ENCODE measurements at regions not wholly inside any gene's neighbourhood (a gene's known extent, or its start where the extent isn't known, plus 50 kb on each side); places are given as distances from the start of the nearest gene placed in this dataset.

DNA sequence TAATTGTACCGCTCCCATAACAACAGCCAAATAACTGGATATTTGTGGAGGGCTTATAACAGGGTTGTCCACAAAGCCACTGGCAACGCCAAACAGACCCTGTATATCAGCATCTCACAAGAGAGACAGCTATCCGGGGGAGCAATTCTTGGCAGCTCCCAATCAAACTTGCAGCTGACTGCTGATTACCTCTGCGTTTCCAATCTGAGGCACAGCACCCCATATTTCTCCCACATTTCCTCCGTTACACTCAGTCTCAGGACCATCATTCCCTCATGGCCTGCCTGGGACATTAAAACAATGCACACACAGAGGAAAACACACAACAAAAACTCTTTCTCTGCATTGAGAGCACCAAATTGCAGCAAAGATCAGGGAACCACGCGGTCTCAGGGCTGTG lies 67.8 kb upstream of the SDK1 start:
- Histone ChIP-seq H2BK5ac (ENCODE audit: low read length) (no peak overlapping the region), H2AK5ac (ENCODE audit: low read length) (no peak overlapping the region)

DNA sequence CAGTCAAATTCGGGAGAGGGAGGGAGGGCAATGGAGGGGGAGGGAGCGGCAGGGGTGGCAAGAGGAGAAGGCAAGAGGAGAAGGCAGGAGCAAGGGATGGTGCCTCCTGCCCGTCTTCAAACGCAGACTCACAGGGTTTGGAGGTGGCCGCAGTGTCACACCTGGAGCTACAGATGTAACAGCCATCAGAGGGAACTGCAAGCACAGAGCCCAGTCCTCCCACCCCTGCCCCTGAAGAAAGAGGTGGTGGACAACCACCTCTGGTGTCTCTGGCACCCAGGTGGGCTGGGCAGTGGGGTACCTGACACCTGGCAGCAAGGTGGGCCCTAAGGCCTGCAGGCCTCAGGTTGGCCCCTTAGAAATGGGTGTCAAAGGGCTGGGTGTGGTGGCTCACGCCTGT lies 67.0 kb upstream of the SDK1 start:
- no peak overlapping the region for H3K27ac ChIP-seq (ENCODE audit: low read depth, low read length)
- H4K8ac ChIP-seq (ENCODE audit: low read depth, low read length): no peak overlapping the region
- no peaks in the 10 kb centered on the region for H3K79me2 ChIP-seq (ENCODE audit: control insufficient read depth, insufficient read depth, low read length)
- no CpG with 5 or more reads among the region's 6 CpGs for WGBS (ENCODE audit: extremely low coverage, insufficient coverage, low lambda C conversion rate)
- H2BK120ac ChIP-seq (ENCODE audit: low read depth, low read length): no peak overlapping the region
- H3K36me3 ChIP-seq (ENCODE audit: control insufficient read depth, insufficient read depth, low read length): no peaks in the 10 kb centered on the region
- no peak overlapping the region for H3K4me3 ChIP-seq (ENCODE audit: low read length)
- no peak overlapping the region for H3K9ac ChIP-seq (ENCODE audit: low read length)
- H3K4me1 ChIP-seq (ENCODE audit: control insufficient read depth, low read depth, low read length): no peaks in the 10 kb centered on the region
- H2BK5ac ChIP-seq (ENCODE audit: low read length): no peak overlapping the region
- no peak overlapping the region for H4K5ac ChIP-seq (ENCODE audit: low read length)
- no peak overlapping the region for H2BK15ac ChIP-seq (replicated peaks; ENCODE audit: low read depth)
- no peak overlapping the region for H3K4ac ChIP-seq (ENCODE audit: low read depth, low read length)
- H3K27me3 ChIP-seq (ENCODE audit: insufficient read depth, low read length, poor library complexity): no peaks in the 10 kb centered on the region
- H2AK5ac ChIP-seq (ENCODE audit: low read length): no peak overlapping the region
- H3K23ac ChIP-seq (ENCODE audit: low read length): no peak overlapping the region
- DNase-seq: no peak
- no peaks in the 10 kb centered on the region for H3K79me1 ChIP-seq (ENCODE audit: low read length)
- H3K18ac ChIP-seq (ENCODE audit: low read length): no peak overlapping the region
- no peak overlapping the region for H3K56ac ChIP-seq (ENCODE audit: low read length)
- no peak overlapping the region for H3K4me2 ChIP-seq (ENCODE audit: low read length)

More for the DNA sequence above, 67.8 kb upstream of the SDK1 start:
- Histone ChIP-seq H3K4me2 (ENCODE audit: low read length) (no peak overlapping the region), H3K79me2 (ENCODE audit: control insufficient read depth, insufficient read depth, low read length) (no peaks in the 10 kb centered on the region), H3K27ac (ENCODE audit: low read depth, low read length) (no peak overlapping the region), H3K4me3 (ENCODE audit: low read length) (no peak overlapping the region), H3K27me3 (ENCODE audit: insufficient read depth, low read length, poor library complexity) (no peaks in the 10 kb centered on the region), H3K18ac (ENCODE audit: low read length) (no peak overlapping the region), H3K36me3 (ENCODE audit: control insufficient read depth, insufficient read depth, low read length) (no peaks in the 10 kb centered on the region), H3K4me1 (ENCODE audit: control insufficient read depth, low read depth, low read length) (no peaks in the 10 kb centered on the region), H3K9ac (ENCODE audit: low read length) (no peak overlapping the region), H4K5ac (ENCODE audit: low read length) (no peak overlapping the region), H3K23ac (ENCODE audit: low read length) (no peak overlapping the region), H2BK15ac (replicated peaks; ENCODE audit: low read depth) (no peak overlapping the region), H3K79me1 (ENCODE audit: low read length) (no peaks in the 10 kb centered on the region), H2BK120ac (ENCODE audit: low read depth, low read length) (no peak overlapping the region), H3K56ac (ENCODE audit: low read length) (no peak overlapping the region), H4K8ac (ENCODE audit: low read depth, low read length) (no peak overlapping the region), H3K4ac (ENCODE audit: low read depth, low read length) (no peak overlapping the region)
- no peak for DNase-seq
- no CpG with 5 or more reads among the region's 7 CpGs for WGBS (ENCODE audit: extremely low coverage, insufficient coverage, low lambda C conversion rate)

DNA sequence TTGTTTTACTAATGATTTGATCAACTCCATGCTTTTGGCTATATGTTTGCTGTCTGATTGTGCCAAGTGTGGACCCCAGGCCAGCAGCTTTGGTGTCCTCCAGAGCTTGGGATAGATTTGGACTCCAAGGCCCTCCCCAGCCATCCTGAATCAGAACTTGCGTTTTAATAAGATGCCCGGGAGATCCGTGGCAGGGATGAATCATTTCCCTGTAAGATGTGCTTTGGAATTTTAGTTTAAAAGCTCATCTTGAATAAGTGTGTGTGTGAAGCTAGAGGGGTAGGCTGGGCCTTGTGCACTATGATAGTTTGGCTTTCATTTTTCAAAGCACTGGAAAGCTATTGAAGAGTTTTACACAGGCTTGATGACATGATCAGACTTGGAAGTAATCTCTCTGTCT lies 66.2 kb upstream of the SDK1 start:
- no peak overlapping the region for H2AK5ac ChIP-seq (ENCODE audit: low read length)
- H3K4me1 ChIP-seq (ENCODE audit: control insufficient read depth, low read depth, low read length): no peaks in the 10 kb centered on the region
- H2BK120ac ChIP-seq (ENCODE audit: low read depth, low read length): no peak overlapping the region
- no peak overlapping the region for H3K4ac ChIP-seq (ENCODE audit: low read depth, low read length)
- no peak overlapping the region for H2BK5ac ChIP-seq (ENCODE audit: low read length)
- H2BK15ac ChIP-seq (replicated peaks; ENCODE audit: low read depth): no peak overlapping the region
- H3K9ac ChIP-seq (ENCODE audit: low read length): no peak overlapping the region
- DNase-seq: no peak
- H3K27me3 ChIP-seq (ENCODE audit: insufficient read depth, low read length, poor library complexity): no peaks in the 10 kb centered on the region
- no peak overlapping the region for H3K4me3 ChIP-seq (ENCODE audit: low read length)
- no peak overlapping the region for H3K4me2 ChIP-seq (ENCODE audit: low read length)
- no peak overlapping the region for H3K27ac ChIP-seq (ENCODE audit: low read depth, low read length)
- no peaks in the 10 kb centered on the region for H3K79me2 ChIP-seq (ENCODE audit: control insufficient read depth, insufficient read depth, low read length)
- H3K56ac ChIP-seq (ENCODE audit: low read length): no peak overlapping the region
- H3K18ac ChIP-seq (ENCODE audit: low read length): no peak overlapping the region
- H3K36me3 ChIP-seq (ENCODE audit: control insufficient read depth, insufficient read depth, low read length): no peaks in the 10 kb centered on the region
- H3K79me1 ChIP-seq (ENCODE audit: low read length): no peaks in the 10 kb centered on the region
- no peak overlapping the region for H4K8ac ChIP-seq (ENCODE audit: low read depth, low read length)
- H4K5ac ChIP-seq (ENCODE audit: low read length): no peak overlapping the region
- WGBS (ENCODE audit: extremely low coverage, insufficient coverage, low lambda C conversion rate): no CpG with 5 or more reads among the region's 3 CpGs
- no peak overlapping the region for H3K23ac ChIP-seq (ENCODE audit: low read length)

DNA sequence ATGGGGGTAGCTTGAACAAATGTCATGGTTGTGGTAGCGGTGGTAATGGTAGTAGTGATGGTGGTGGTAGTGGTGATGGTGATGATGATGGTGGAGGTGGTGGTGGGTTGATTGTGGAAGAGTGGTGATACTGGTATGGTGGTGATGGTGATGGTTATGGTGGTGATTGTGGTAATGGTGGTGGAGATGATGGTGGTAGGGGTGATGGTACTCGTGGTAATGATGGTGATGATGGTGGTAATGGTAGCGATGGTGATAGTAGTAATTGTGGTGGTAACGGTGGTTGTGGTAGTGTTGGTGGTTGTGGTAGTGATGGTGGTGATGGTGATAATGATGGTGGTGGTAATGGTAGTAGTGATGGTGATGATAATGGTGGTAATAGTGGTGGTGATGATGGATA lies 65.7 kb upstream of the SDK1 start:
- WGBS (ENCODE audit: extremely low coverage, insufficient coverage, low lambda C conversion rate): no CpG with 5 or more reads among the region's 4 CpGs
- H3K4me1 ChIP-seq (ENCODE audit: control insufficient read depth, low read depth, low read length): no peaks in the 10 kb centered on the region
- DNase-seq: no peak
- H3K4me2 ChIP-seq (ENCODE audit: low read length): no peak overlapping the region
- H4K8ac ChIP-seq (ENCODE audit: low read depth, low read length): no peak overlapping the region
- H3K9ac ChIP-seq (ENCODE audit: low read length): no peak overlapping the region
- H3K27me3 ChIP-seq (ENCODE audit: insufficient read depth, low read length, poor library complexity): no peaks in the 10 kb centered on the region
- H2BK5ac ChIP-seq (ENCODE audit: low read length): no peak overlapping the region
- H3K23ac ChIP-seq (ENCODE audit: low read length): no peak overlapping the region
- H3K27ac ChIP-seq (ENCODE audit: low read depth, low read length): no peak overlapping the region
- H2BK15ac ChIP-seq (replicated peaks; ENCODE audit: low read depth): no peak overlapping the region
- H3K36me3 ChIP-seq (ENCODE audit: control insufficient read depth, insufficient read depth, low read length): no peaks in the 10 kb centered on the region
- H4K5ac ChIP-seq (ENCODE audit: low read length): no peak overlapping the region
- no peak overlapping the region for H3K4ac ChIP-seq (ENCODE audit: low read depth, low read length)
- H3K4me3 ChIP-seq (ENCODE audit: low read length): no peak overlapping the region
- no peaks in the 10 kb centered on the region for H3K79me2 ChIP-seq (ENCODE audit: control insufficient read depth, insufficient read depth, low read length)
- no peaks in the 10 kb centered on the region for H3K79me1 ChIP-seq (ENCODE audit: low read length)
- no peak overlapping the region for H2BK120ac ChIP-seq (ENCODE audit: low read depth, low read length)
- no peak overlapping the region for H3K18ac ChIP-seq (ENCODE audit: low read length)
- no peak overlapping the region for H2AK5ac ChIP-seq (ENCODE audit: low read length)
- H3K56ac ChIP-seq (ENCODE audit: low read length): no peak overlapping the region

DNA sequence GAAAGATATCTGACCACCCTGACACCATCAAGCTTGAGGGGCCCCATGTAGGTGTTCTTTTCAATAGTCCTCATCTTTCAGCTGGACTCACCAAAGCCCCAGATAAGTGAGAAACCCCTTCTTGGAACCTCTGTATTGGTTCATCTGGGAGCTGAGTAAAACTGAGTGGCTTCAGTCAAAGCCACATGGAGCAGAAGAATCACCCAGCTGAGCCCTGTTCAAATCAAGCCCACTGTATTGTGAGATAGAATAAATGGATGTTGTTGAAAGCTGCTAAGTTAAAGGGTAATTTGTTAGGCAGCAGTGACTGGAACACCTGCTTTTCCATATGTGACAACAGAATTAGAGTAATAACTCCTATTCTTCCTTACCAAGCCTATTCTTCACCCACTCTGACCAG lies 64.8 kb upstream of the SDK1 start:
- Histone ChIP-seq H3K56ac (ENCODE audit: low read length) (no peak overlapping the region), H2BK15ac (replicated peaks; ENCODE audit: low read depth) (no peak overlapping the region), H4K5ac (ENCODE audit: low read length) (no peak overlapping the region), H2BK120ac (ENCODE audit: low read depth, low read length) (no peak overlapping the region), H3K4ac (ENCODE audit: low read depth, low read length) (no peak overlapping the region), H3K4me3 (ENCODE audit: low read length) (no peak overlapping the region), H2AK5ac (ENCODE audit: low read length) (no peak overlapping the region), H2BK5ac (ENCODE audit: low read length) (no peak overlapping the region), H3K79me1 (ENCODE audit: low read length) (no peaks in the 10 kb centered on the region), H3K9ac (ENCODE audit: low read length) (no peak overlapping the region), H3K79me2 (ENCODE audit: control insufficient read depth, insufficient read depth, low read length) (no peaks in the 10 kb centered on the region), H3K27ac (ENCODE audit: low read depth, low read length) (no peak overlapping the region), H3K36me3 (ENCODE audit: control insufficient read depth, insufficient read depth, low read length) (no peaks in the 10 kb centered on the region), H3K4me2 (ENCODE audit: low read length) (no peak overlapping the region), H3K4me1 (ENCODE audit: control insufficient read depth, low read depth, low read length) (no peaks in the 10 kb centered on the region), H3K18ac (ENCODE audit: low read length) (no peak overlapping the region), H3K23ac (ENCODE audit: low read length) (no peak overlapping the region), H3K27me3 (ENCODE audit: insufficient read depth, low read length, poor library complexity) (no peaks in the 10 kb centered on the region), H4K8ac (ENCODE audit: low read depth, low read length) (no peak overlapping the region)
- no peak for DNase-seq

DNA sequence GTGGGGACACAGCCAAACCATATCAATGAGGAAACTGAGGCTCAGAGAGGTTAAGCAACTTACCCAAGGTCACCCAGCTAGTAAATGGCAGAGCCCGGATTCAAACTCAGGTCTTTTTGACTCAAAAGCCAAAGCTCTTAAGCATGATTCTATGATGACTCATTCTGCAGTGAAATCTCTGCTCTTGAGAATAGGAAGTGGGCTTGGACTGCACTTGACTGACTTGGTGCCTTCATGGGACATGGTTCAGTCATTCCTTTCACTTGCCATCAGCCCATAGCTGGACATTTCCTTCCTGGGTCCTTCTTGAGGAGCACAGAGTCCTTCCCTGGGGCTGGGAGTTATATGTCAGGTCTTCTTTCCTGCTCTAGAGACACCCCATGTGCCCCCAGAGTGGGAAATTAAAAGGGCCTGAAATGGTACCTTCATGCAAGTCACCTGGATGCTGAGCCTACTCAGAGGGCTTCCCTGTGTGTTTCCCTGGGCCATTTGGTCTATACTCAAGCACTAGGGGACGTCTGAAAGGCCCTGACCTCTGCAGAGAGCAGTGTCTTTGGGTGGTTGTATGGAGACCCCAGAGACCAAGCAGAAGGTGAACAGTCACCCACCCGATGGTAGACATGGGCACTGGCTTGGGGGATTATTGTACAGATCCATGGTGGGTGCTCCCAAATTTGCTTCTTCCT lies 62.4 kb upstream of the SDK1 start:
- no CpG with 5 or more reads among the region's 3 CpGs for WGBS (ENCODE audit: extremely low coverage, insufficient coverage, low lambda C conversion rate)
- Histone ChIP-seq H3K79me2 (ENCODE audit: control insufficient read depth, insufficient read depth, low read length) (no peaks in the 10 kb centered on the region), H2BK5ac (ENCODE audit: low read length) (no peak overlapping the region), H3K18ac (ENCODE audit: low read length) (no peak overlapping the region), H3K23ac (ENCODE audit: low read length) (no peak overlapping the region), H3K4me3 (ENCODE audit: low read length) (no peak overlapping the region), H3K56ac (ENCODE audit: low read length) (no peak overlapping the region), H3K4me2 (ENCODE audit: low read length) (no peak overlapping the region), H3K27me3 (ENCODE audit: insufficient read depth, low read length, poor library complexity) (no peaks in the 10 kb centered on the region), H2BK15ac (replicated peaks; ENCODE audit: low read depth) (no peak overlapping the region), H3K36me3 (ENCODE audit: control insufficient read depth, insufficient read depth, low read length) (no peaks in the 10 kb centered on the region), H3K4ac (ENCODE audit: low read depth, low read length) (no peak overlapping the region), H3K27ac (ENCODE audit: low read depth, low read length) (no peak overlapping the region), H4K5ac (ENCODE audit: low read length) (no peak overlapping the region), H2AK5ac (ENCODE audit: low read length) (no peak overlapping the region), H3K9ac (ENCODE audit: low read length) (no peak overlapping the region), H2BK120ac (ENCODE audit: low read depth, low read length) (no peak overlapping the region), H4K8ac (ENCODE audit: low read depth, low read length) (no peak overlapping the region), H3K79me1 (ENCODE audit: low read length) (no peaks in the 10 kb centered on the region), H3K4me1 (ENCODE audit: control insufficient read depth, low read depth, low read length) (no peaks in the 10 kb centered on the region)
- no peak for DNase-seq
